H1 (cell line): ENCODE measurements at regions not wholly inside any gene's neighbourhood (a gene's known extent, or its start where the extent isn't known, plus 50 kb on each side); places are given as distances from the start of the nearest gene placed in this dataset.

ENCODE experiments used
- CHD2 ChIP-seq: IDR thresholded peaks from 2 replicates; pipeline ENCODE4 v1.6.1; 2012; ENCODE audit warnings: low read length, improper control_type of control experiment
- EP300 ChIP-seq, 2 experiments: IDR thresholded peaks; 1 replicate in 1 of 2; 2 replicates in 1 of 2; pipeline ENCODE4 v1.6.1; 2011 to 2012; ENCODE audit warnings: low read depth in 2 of 2, low read length in 2 of 2, mild to moderate bottlenecking in 2 of 2, borderline replicate concordance in 1 of 2, inconsistent platforms in 1 of 2, moderate library complexity in 1 of 2
- EZH2 ChIP-seq: fragments of 200-600 bp; sonication (generic); IDR thresholded peaks from 2 replicates; pipeline ENCODE4 v1.7.1; 2012; ENCODE audit warnings: low read depth, mild to moderate bottlenecking, moderate library complexity, low read length, inconsistent platforms; ENCODE audit not compliant: severe bottlenecking
- POLR2AphosphoS5 ChIP-seq: IDR thresholded peaks from 2 replicates; pipeline ENCODE4 v1.6.1; 2011; ENCODE audit warnings: low read depth, low read length
- RFX5 ChIP-seq: IDR thresholded peaks from 2 replicates; pipeline ENCODE4 v1.6.1; 2011; ENCODE audit warnings: low read depth, low read length, improper control_type of control experiment, borderline replicate concordance
- RXRA ChIP-seq: IDR thresholded peaks from 2 replicates; pipeline ENCODE4 v1.6.1; 2011; ENCODE audit warnings: low read depth, mild to moderate bottlenecking, low read length, moderate library complexity; ENCODE audit not compliant: insufficient read depth
- TAF1 ChIP-seq: IDR thresholded peaks from 2 replicates; pipeline ENCODE4 v1.6.1; 2011; ENCODE audit warnings: mild to moderate bottlenecking, low read depth, low read length
- TBP ChIP-seq: IDR thresholded peaks from 2 replicates; pipeline ENCODE4 v1.6.1; 2011; ENCODE audit warnings: low read depth, low read length, improper control_type of control experiment
- TF ChIP-seq, protein P1 (sequence below), 3 experiments: IDR thresholded peaks; 1 replicate in 2 of 3; 2 replicates in 1 of 3; pipeline versions ENCODE4 v1.5.1 to v1.6.1; 2011; ENCODE audit warnings: low read length in 3 of 3, mild to moderate bottlenecking in 3 of 3, inconsistent platforms in 2 of 3, low read depth in 1 of 3, moderate library complexity in 1 of 3; ENCODE audit not compliant: insufficient read depth in 1 of 3; ENCODE audit errors: control extremely low read depth in 1 of 3

DNA sequence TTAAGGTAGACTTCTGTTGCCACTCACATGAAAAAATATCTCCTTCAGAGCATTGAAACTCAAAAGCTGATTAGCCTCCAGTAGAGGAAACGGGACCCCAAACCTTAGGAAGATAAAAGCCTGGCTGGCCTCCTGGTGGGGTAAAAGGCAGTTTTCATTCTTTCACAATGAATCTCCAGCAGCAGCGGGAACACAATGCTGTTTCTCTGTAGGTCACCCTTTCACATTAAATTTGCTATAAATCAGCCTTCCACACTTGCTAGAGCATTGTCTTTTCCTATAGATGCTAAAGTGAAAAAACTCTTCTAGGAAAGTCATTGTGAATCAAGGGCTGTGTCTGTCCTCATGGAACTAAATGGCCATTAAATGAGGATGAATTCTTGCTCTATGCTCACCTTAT, 207.3 kb upstream of the MAGEB2 start:
- TF ChIP-seq EZH2 (no peak), POLR2AphosphoS5 (no peak), TAF1 (no peak), CHD2 (no peak), EP300 (IDR thresholded peaks at IDR 0.05; ENCODE audit: borderline replicate concordance in 1 of 2, low read depth in 2 of 2, low read length in 2 of 2) (no peak), RXRA (no peak), TBP (no peak), RFX5 (no peak)
- TF ChIP-seq, protein P1, sequence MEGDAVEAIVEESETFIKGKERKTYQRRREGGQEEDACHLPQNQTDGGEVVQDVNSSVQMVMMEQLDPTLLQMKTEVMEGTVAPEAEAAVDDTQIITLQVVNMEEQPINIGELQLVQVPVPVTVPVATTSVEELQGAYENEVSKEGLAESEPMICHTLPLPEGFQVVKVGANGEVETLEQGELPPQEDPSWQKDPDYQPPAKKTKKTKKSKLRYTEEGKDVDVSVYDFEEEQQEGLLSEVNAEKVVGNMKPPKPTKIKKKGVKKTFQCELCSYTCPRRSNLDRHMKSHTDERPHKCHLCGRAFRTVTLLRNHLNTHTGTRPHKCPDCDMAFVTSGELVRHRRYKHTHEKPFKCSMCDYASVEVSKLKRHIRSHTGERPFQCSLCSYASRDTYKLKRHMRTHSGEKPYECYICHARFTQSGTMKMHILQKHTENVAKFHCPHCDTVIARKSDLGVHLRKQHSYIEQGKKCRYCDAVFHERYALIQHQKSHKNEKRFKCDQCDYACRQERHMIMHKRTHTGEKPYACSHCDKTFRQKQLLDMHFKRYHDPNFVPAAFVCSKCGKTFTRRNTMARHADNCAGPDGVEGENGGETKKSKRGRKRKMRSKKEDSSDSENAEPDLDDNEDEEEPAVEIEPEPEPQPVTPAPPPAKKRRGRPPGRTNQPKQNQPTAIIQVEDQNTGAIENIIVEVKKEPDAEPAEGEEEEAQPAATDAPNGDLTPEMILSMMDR (IDR thresholded peaks at IDR 0.05; ENCODE audit: control extremely low read depth in 1 of 3, insufficient read depth in 1 of 3, low read depth in 1 of 3, low read length in 3 of 3) = no peak
